Tibial nerve (tissue), 4 donors: ENCODE measurements at regions not wholly inside any gene's neighbourhood (a gene's known extent, or its start where the extent isn't known, plus 50 kb on each side); places are given as distances from the start of the nearest gene placed in this dataset.
A peak's percentile ranks its signal among the peaks of the same experiment; 100 is the strongest.
"Not testable (repeated sequence)": the region's sequence is repeated elsewhere in the genome, so short reads cannot be mapped to it uniquely, and the experiment has no call there.

Experiments
- DNase-seq, 2 donors: peaks; one replicate each; pipeline ENCODE4 v3.0.0-alpha.2; 2019; ENCODE audit warnings: low spot score in 2 of 2
- H3K27ac ChIP-seq, 4 donors: fragments of 200-600 bp; sonication (generic) in 3 of 4; one replicate each; pipeline ENCODE4 v1.5.1; 2017 to 2019; ENCODE audit warnings: mild to moderate bottlenecking in 1 of 4
- H3K27me3 ChIP-seq, 2 donors: fragments of 200-600 bp; sonication (generic) in 1 of 2; one replicate each; pipeline versions ENCODE4 v1.5.1 to v1.6.0; 2017 to 2019
- H3K36me3 ChIP-seq, 3 donors: fragments of 200-600 bp; sonication (generic); one replicate each; pipeline ENCODE4 v1.5.1; 2018 to 2019
- H3K4me1 ChIP-seq, 4 donors: fragments of 200-600 bp; sonication (generic) in 3 of 4; one replicate each; pipeline ENCODE4 v1.5.1; 2017 to 2019
- H3K4me3 ChIP-seq, 4 donors: fragments of 200-600 bp; sonication (generic) in 3 of 4; one replicate each; pipeline ENCODE4 v1.5.1; 2017 to 2019; ENCODE audit warnings: mild to moderate bottlenecking in 1 of 4, moderate library complexity in 1 of 4
- H3K9me3 ChIP-seq, 4 donors: fragments of 200-600 bp; sonication (generic) in 3 of 4; one replicate each; pipeline ENCODE4 v1.5.1; 2017 to 2019
- CTCF ChIP-seq, 5 experiments: fragments of 200-600 bp in 3 of 5; fragments of 450-650 bp in 2 of 5; sonication (generic) in 3 of 5; IDR thresholded peaks; one replicate each; pipeline ENCODE4 v1.5.1; 2016 to 2019; ENCODE audit warnings: antibody characterized with exemption in 5 of 5, mild to moderate bottlenecking in 3 of 5, moderate library complexity in 2 of 5
- EP300 ChIP-seq, 2 donors: sonication (generic); formaldehyde crosslinking; IDR thresholded peaks; one replicate each; pipeline ENCODE4 v1.6.1; 2017; ENCODE audit warnings: antibody characterized with exemption in 2 of 2, mild to moderate bottlenecking in 1 of 2
- POLR2A ChIP-seq, 2 donors: fragments of 450-650 bp; IDR thresholded peaks; one replicate each; pipeline ENCODE4 v1.6.1; 2017; ENCODE audit warnings: antibody characterized with exemption in 2 of 2, mild to moderate bottlenecking in 2 of 2, moderate library complexity in 2 of 2
- WGBS, 2 donors: methylation state at CpG; one replicate each; pipeline ENCODE4 v1.1.5; 2018; 5-methylcytosine and 5-hydroxymethylcytosine counted together

DNA sequence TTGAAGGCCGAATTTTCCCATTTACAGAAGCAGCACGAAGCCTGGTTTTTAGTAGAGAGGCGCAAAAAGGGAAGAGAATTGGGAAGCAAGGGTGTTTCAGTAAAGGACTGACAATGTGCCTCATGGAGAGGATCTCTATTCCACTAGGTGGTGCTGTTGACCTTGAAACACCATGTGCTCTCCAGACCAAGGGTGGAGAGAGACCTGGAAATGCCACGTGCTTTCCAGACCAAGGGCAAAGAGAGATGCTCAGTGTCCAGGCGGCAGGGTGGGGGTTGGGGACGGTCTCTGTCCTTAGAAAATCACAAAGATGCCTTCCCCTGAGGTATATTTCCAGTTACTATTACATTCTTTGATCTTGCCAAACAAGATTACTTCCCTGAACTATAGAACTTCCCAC, 425.3 kb downstream of the CSNK1G3 start:
- TF ChIP-seq EP300 (IDR thresholded peaks at IDR 0.05) (no peak), POLR2A (IDR thresholded peaks at IDR 0.05) (no peak), CTCF (IDR thresholded peaks at IDR 0.05) (peak; percentile 30 to 37 (median 32))
- H3K4me1 ChIP-seq, result no peaks in the 10 kb centered on the region
- H3K27ac ChIP-seq, result no peak overlapping the region
- no peaks in the 10 kb centered on the region for H3K27me3 ChIP-seq
- no peak for DNase-seq
- WGBS, 2 donors, result 70 to 79% methylated on average over 6 of the region's 6 CpGs
- no peaks in the 10 kb centered on the region for H3K36me3 ChIP-seq
- no peak overlapping the region for H3K4me3 ChIP-seq
- H3K9me3 ChIP-seq, result peaks cover 0 to 38% (median 5%) of the 10 kb centered on the region in 4 donors

DNA sequence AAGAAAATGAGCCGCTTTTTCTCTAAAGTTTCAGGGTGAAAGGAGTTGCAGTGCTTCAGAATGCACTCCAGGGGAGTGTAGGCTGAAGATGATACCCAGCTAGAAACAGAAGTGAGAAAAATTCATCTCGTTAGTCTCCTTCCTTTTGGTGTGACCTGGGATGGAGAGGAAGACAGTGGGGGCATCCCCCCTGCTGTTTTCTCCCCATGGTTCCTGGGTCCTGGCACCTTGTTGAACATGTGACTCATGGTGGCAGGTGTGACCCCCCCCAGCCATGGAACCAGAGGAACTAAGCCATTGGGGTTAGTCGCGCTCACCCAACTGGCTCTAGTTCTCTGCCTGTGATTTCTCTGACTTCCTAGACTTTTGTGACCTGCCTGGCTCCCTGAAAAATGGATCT, 424.6 kb downstream of the CSNK1G3 start:
- H3K4me3 ChIP-seq, result no peak overlapping the region
- 93 to 95% methylated on average over 4 of the region's 4 CpGs for WGBS, 2 donors
- H3K27ac ChIP-seq, result no peak overlapping the region
- no peaks in the 10 kb centered on the region for H3K4me1 ChIP-seq
- no peak for DNase-seq
- H3K9me3 ChIP-seq, result peaks cover 0 to 32% (median 5%) of the 10 kb centered on the region in 4 donors
- TF ChIP-seq CTCF (IDR thresholded peaks at IDR 0.05) (no peak), EP300 (IDR thresholded peaks at IDR 0.05) (no peak), POLR2A (IDR thresholded peaks at IDR 0.05) (no peak)
- H3K27me3 ChIP-seq, result no peaks in the 10 kb centered on the region
- no peaks in the 10 kb centered on the region for H3K36me3 ChIP-seq

DNA sequence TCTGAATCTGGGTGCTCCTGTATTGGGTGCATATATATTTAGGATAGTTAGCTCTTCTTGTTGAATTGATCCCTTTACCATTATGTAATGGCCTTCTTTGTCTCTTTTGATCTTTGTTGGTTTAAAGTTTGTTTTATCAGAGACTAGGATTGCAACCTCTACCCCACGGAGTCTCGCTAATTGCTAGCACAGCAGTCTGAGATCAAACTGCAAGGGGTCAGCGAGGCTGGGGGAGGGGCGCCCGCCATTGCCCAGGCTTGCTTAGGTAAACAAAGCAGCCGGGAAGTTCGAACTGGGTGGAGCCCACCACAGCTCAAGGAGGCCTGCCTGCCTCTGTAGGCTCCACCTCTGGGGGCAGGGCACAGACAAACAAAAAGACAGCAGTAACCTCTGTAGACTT, 421.8 kb downstream of the CSNK1G3 start:
- not testable (repeated sequence) for H3K4me1 ChIP-seq, H3K27ac ChIP-seq, H3K4me3 ChIP-seq, H3K36me3 ChIP-seq, H3K27me3 ChIP-seq, DNase-seq
- peaks cover 0 to 27% (median 5%) of the 10 kb centered on the region in 4 donors for H3K9me3 ChIP-seq
- 74 to 75% methylated on average over 7 of the region's 7 CpGs for WGBS, 2 donors

- no peak for TF ChIP-seq EP300 (IDR thresholded peaks at IDR 0.05)
- TF ChIP-seq CTCF (IDR thresholded peaks at IDR 0.05), result no peak
- no peak for TF ChIP-seq POLR2A (IDR thresholded peaks at IDR 0.05)
- no peak for DNase-seq
- H3K4me3 ChIP-seq, result no peak overlapping the region
- no peaks in the 10 kb centered on the region for H3K4me1 ChIP-seq
- no peaks in the 10 kb centered on the region for H3K36me3 ChIP-seq
- no peak overlapping the region for H3K27ac ChIP-seq
- no peaks in the 10 kb centered on the region for H3K9me3 ChIP-seq
- WGBS, 2 donors, result 96 to 100% methylated on average over 1 of the region's 1 CpG
- H3K27me3 ChIP-seq, result no peaks in the 10 kb centered on the region
Observed at GRCh38 chr5:123929055-123929474, 417.1 kb downstream of the CSNK1G3 start.

GRCh38 chr5:123928401-123928800, 416.4 kb downstream of the CSNK1G3 start:
- 74 to 86% methylated on average over 2 of the region's 2 CpGs for WGBS, 2 donors
- no peaks in the 10 kb centered on the region for H3K27me3 ChIP-seq
- H3K4me3 ChIP-seq, result no peak overlapping the region
- no peak for DNase-seq
- no peaks in the 10 kb centered on the region for H3K36me3 ChIP-seq
- no peak for TF ChIP-seq CTCF (IDR thresholded peaks at IDR 0.05)
- no peak for TF ChIP-seq EP300 (IDR thresholded peaks at IDR 0.05)
- TF ChIP-seq POLR2A (IDR thresholded peaks at IDR 0.05), result no peak
- H3K4me1 ChIP-seq, result no peaks in the 10 kb centered on the region
- no peaks in the 10 kb centered on the region for H3K9me3 ChIP-seq
- H3K27ac ChIP-seq, result no peak overlapping the region

DNA sequence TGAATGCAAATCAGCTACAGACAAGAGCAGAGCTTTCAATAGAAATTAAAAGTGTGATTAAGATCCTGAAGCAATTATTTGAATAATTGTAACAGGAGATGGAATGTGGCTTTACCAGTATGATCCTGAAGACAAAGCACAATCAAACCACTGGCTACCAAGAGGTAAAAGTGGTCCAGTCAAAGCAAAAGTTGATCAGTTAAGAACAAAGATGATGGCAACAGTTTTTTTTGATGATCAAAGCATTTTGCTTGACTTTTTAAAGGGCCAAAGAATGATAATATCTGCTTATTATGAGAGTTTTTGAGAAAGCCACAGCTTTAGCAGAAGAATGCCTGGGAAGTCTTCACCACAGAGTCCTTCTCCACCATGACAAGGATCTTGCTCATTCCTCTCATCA, 409.2 kb downstream of the CSNK1G3 start:
- H3K27me3 ChIP-seq, result no peaks in the 10 kb centered on the region
- DNase-seq, result no peak
- no peaks in the 10 kb centered on the region for H3K36me3 ChIP-seq
- TF ChIP-seq EP300 (IDR thresholded peaks at IDR 0.05) (no peak), CTCF (IDR thresholded peaks at IDR 0.05) (no peak)
- H3K27ac ChIP-seq, result no peak overlapping the region
- H3K4me1 ChIP-seq, result peaks cover 0 to 14% (median 0%) of the 10 kb centered on the region in 4 donors
- H3K4me3 ChIP-seq, result no peak overlapping the region
- peaks cover 0 to 5% (median 0%) of the 10 kb centered on the region in 4 donors for H3K9me3 ChIP-seq
